ENCODE measurements at regions not wholly inside any gene's neighbourhood (a gene's known extent, or its start where the extent isn't known, plus 50 kb on each side); places are given as distances from the start of the nearest gene placed in this dataset. TPM values are rescaled to one million over a fixed set of nuclear protein-coding genes. Genes with fewer than 3 reads are reported as not detected.

DNA sequence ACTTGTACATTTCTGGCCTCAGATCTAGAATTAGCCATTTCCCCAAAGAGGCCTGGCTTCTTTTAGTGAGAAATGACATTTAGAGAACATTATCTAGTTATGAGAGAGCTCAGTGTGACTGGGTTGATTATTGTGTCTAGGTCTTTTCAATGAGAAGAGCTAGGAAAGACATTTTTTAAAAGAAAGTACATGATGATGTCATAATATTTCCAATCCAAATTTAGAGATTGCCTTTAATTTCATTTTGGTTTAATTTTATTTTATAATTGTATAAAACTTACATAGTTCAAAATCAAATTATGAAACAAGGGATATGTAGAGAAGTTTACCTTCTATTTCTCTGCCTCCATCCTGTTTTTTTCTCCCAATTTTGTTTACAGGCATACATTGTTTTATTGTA lies 354.9 kb downstream of the TMEM135 start:
- DNase-seq: no peak
- Histone ChIP-seq H3K27me3 (no peaks in the 10 kb centered on the region), H3K9me3 (no peaks in the 10 kb centered on the region), H3K27ac (no peak overlapping the region), H3K4me3 (no peak overlapping the region), H3K36me3 (no peaks in the 10 kb centered on the region), H3K4me1 (ENCODE audit: insufficient read depth) (no peaks in the 10 kb centered on the region)
- TF ChIP-seq EP300 (IDR thresholded peaks at IDR 0.05) (no peak), POLR2A (IDR thresholded peaks at IDR 0.05) (no peak)
- TF ChIP-seq, protein P1, sequence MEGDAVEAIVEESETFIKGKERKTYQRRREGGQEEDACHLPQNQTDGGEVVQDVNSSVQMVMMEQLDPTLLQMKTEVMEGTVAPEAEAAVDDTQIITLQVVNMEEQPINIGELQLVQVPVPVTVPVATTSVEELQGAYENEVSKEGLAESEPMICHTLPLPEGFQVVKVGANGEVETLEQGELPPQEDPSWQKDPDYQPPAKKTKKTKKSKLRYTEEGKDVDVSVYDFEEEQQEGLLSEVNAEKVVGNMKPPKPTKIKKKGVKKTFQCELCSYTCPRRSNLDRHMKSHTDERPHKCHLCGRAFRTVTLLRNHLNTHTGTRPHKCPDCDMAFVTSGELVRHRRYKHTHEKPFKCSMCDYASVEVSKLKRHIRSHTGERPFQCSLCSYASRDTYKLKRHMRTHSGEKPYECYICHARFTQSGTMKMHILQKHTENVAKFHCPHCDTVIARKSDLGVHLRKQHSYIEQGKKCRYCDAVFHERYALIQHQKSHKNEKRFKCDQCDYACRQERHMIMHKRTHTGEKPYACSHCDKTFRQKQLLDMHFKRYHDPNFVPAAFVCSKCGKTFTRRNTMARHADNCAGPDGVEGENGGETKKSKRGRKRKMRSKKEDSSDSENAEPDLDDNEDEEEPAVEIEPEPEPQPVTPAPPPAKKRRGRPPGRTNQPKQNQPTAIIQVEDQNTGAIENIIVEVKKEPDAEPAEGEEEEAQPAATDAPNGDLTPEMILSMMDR (IDR thresholded peaks at IDR 0.05): no peak
- intact Hi-C loops (cut with DNase I): no loop called here

GRCh38 chr11:87391496-87391895 lies 353.8 kb downstream of the TMEM135 start:
- 2 to 4% (median 3%) methylated on average over 3 of the region's 3 CpGs for WGBS, 3 donors
- DNase-seq: no peak
- Histone ChIP-seq H3K4me3 (no peak overlapping the region), H3K27me3 (no peaks in the 10 kb centered on the region), H3K27ac (no peak overlapping the region), H3K4me1 (ENCODE audit: insufficient read depth) (no peaks in the 10 kb centered on the region), H3K9me3 (no peaks in the 10 kb centered on the region), H3K36me3 (no peaks in the 10 kb centered on the region)
- intact Hi-C loops (cut with DNase I): no loop called here
- no peak for TF ChIP-seq POLR2A (IDR thresholded peaks at IDR 0.05)
- TF ChIP-seq EP300 (IDR thresholded peaks at IDR 0.05): no peak
- TF ChIP-seq, protein P1 (IDR thresholded peaks at IDR 0.05): no peak

DNA sequence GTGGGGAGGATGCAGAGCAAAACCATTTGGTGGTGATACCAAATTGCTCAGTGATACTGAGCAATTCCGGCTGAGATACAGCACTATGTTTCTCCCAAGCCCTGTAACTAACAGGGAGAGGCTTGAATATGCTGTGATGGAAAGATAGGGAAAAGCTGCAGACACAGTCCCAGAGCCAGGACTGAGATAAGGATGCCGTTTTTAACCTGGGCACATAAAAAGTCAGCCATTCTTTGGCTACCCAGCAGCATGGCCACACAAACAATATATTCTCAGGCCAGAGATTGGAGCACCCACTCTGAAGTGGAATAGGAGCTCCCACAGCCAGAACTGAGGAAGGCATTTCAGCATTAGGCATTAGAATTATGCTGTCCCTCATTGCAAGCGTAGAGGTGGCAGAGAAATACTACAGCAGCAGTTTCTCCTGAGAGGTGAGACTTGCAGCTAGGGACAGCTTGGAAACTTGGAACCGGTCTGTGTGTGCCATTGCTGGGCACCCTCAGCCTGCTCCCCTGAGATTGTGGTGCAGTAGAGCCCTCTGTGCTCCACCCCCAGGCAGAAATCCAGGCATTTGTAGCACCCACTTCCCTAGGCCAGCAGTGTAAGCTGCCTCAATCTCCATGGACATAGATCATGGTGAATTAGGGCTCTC lies 346.5 kb downstream of the TMEM135 start:
- WGBS, 3 donors: 72 to 85% (median 79%) methylated on average over 4 of the region's 4 CpGs
- no peaks in the 10 kb centered on the region for H3K27me3 ChIP-seq
- no peaks in the 10 kb centered on the region for H3K9me3 ChIP-seq
- DNase-seq: no peak
- intact Hi-C loops (cut with DNase I): no loop called here
- H3K4me1 ChIP-seq (ENCODE audit: insufficient read depth): no peaks in the 10 kb centered on the region
- H3K4me3 ChIP-seq: no peak overlapping the region
- TF ChIP-seq, protein P1 (IDR thresholded peaks at IDR 0.05): no peak
- no peak for TF ChIP-seq POLR2A (IDR thresholded peaks at IDR 0.05)
- no peak for TF ChIP-seq EP300 (IDR thresholded peaks at IDR 0.05)
- no peaks in the 10 kb centered on the region for H3K36me3 ChIP-seq
- H3K27ac ChIP-seq: no peak overlapping the region

DNA sequence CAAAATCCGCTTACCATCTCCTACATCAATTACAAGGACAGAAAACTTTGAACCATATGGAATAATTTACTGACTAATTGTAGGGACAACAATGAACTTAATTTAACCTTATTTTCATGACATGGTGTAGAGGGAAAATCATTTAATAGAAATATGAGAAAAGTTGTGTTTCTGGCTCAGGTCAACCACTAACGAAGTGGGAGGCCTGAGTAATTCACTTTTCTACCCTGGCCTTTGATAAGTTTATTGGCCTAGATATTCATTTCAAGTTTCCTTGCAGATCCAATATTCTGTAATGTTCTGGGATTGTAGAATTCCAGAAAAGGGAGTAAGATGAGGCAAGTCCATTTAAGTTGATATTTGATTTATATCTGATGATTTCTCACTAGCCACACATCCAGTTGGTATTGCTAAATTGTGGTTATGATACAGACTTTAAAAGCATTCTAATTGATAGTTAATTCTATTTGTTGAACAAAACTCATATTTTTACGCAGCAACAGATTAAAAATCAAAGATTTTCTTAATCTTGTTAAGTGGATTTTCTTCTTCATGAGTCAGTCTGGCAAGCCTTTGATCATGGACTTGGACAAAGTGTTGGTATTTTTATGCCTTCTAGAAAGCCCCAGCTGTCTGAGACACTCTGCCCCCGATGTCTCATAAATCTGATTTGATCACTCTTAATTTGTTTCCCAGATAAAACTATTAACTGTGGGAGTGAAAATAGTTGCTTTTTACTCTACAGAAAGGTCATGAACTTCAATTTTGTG lies 336.5 kb downstream of the TMEM135 start:
- Histone ChIP-seq H3K27me3 (no peaks in the 10 kb centered on the region), H3K4me1 (ENCODE audit: insufficient read depth) (no peaks in the 10 kb centered on the region), H3K36me3 (no peaks in the 10 kb centered on the region), H3K4me3 (no peak overlapping the region), H3K27ac (no peak overlapping the region), H3K9me3 (no peaks in the 10 kb centered on the region)
- DNase-seq: no peak
- TF ChIP-seq, protein P1 (IDR thresholded peaks at IDR 0.05): no peak
- no peak for TF ChIP-seq POLR2A (IDR thresholded peaks at IDR 0.05)
- WGBS, 3 donors: 44 to 70% (median 64%) methylated on average over 4 of the region's 4 CpGs
- intact Hi-C loops (cut with DNase I): no loop called here

Small RNA genes lying in the stretch of these regions (small RNA-seq; reads per million reads assigned to genes)
- gene AP000676.1: not detected
- not detected for gene RF00026
- gene RNU6-1135P: not detected

Data from ovary (tissue), 7 donors.